Neural cell (in vitro differentiated cells): ENCODE measurements at regions not wholly inside any gene's neighbourhood (a gene's known extent, or its start where the extent isn't known, plus 50 kb on each side); places are given as distances from the start of the nearest gene placed in this dataset.

Experiments
- H2AFZ ChIP-seq: fragments of 200-600, 300-800 bp; sonication (generic), shearing (Covaris generic); 2 replicates; pipeline ENCODE4 v1.6.0; 2014; ENCODE audit warnings: low read depth, mild to moderate bottlenecking, antibody characterized with exemption, low read length, moderate library complexity
- H3F3A ChIP-seq: fragments of 200-600 bp; shearing (Covaris generic); 2 replicates; pipeline ENCODE4 v1.6.1; 2016; ENCODE audit warnings: mild to moderate bottlenecking, moderate library complexity, mixed read lengths, antibody characterized with exemption, low read length; ENCODE audit not compliant: insufficient read depth, poor library complexity, severe bottlenecking
- H3K27ac ChIP-seq: fragments of 200-600, 300-800 bp; sonication (generic), shearing (Covaris generic); 2 replicates; pipeline ENCODE4 v1.5.1; 2014; ENCODE audit warnings: mild to moderate bottlenecking, low read length, moderate library complexity
- H3K27me3 ChIP-seq: fragments of 300-800, 200-600 bp; sonication (generic), shearing (Covaris generic); 2 replicates; pipeline ENCODE4 v1.6.0; 2014; ENCODE audit warnings: mild to moderate bottlenecking, low read depth, low read length, moderate library complexity; ENCODE audit not compliant: insufficient read depth
- H3K36me3 ChIP-seq: fragments of 300-800, 200-600 bp; sonication (generic), shearing (Covaris generic); 2 replicates; pipeline ENCODE4 v1.5.1; 2014; ENCODE audit warnings: mild to moderate bottlenecking, antibody characterized with exemption, low read length, moderate library complexity; ENCODE audit not compliant: insufficient read depth
- H3K4me2 ChIP-seq: fragments of 300-800, 200-600 bp; sonication (generic), shearing (Covaris generic); 2 replicates; pipeline ENCODE4 v1.6.0; 2014; ENCODE audit warnings: mild to moderate bottlenecking, low read length
- H3K4me3 ChIP-seq: fragments of 300-800, 200-600 bp; sonication (generic), shearing (Covaris generic); 2 replicates; pipeline ENCODE4 v1.5.1; 2014; ENCODE audit warnings: mild to moderate bottlenecking, low read length, moderate library complexity
- H3K79me2 ChIP-seq: fragments of 200-600 bp; shearing (Covaris generic); replicated peaks from 2 replicates; pipeline ENCODE4 v1.6.0; 2014; ENCODE audit warnings: mild to moderate bottlenecking, low read length, moderate library complexity; ENCODE audit not compliant: insufficient read depth
- H3K9ac ChIP-seq: fragments of 300-800, 200-600 bp; sonication (generic), shearing (Covaris generic); 2 replicates; pipeline ENCODE4 v1.6.1; 2016; ENCODE audit warnings: mild to moderate bottlenecking, low read length, mixed read lengths
- H3K9me2 ChIP-seq: fragments of 200-600 bp; shearing (Covaris generic); 2 replicates; pipeline ENCODE4 v1.6.1; 2016; ENCODE audit warnings: mild to moderate bottlenecking, low read length, mixed read lengths; ENCODE audit not compliant: insufficient read depth
- H3K9me3 ChIP-seq: fragments of 200-600, 300-800 bp; sonication (generic), shearing (Covaris generic); 2 replicates; pipeline ENCODE4 v1.6.1; 2016; ENCODE audit warnings: mild to moderate bottlenecking, mixed run types, low read length, moderate library complexity, mixed read lengths
- H4K20me1 ChIP-seq: fragments of 200-600 bp; shearing (Covaris generic); 2 replicates; pipeline ENCODE4 v1.6.1; 2016; ENCODE audit warnings: mild to moderate bottlenecking, mixed run types; ENCODE audit not compliant: insufficient read depth
- EP300 ChIP-seq: fragments of 450-650 bp; conservative IDR thresholded peaks from 2 replicates; pipeline ENCODE4 v1.6.1; 2014; ENCODE audit warnings: antibody characterized with exemption, mild to moderate bottlenecking, moderate library complexity; ENCODE audit not compliant: poor library complexity, severe bottlenecking
- EZH2 ChIP-seq: fragments of 200-600, 300-800 bp; shearing (Covaris generic), sonication (generic); IDR thresholded peaks from 2 replicates; pipeline ENCODE4 v1.6.1; 2014; ENCODE audit warnings: antibody characterized with exemption, low read length, borderline replicate concordance, mild to moderate bottlenecking; ENCODE audit not compliant: insufficient read depth, poor library complexity, severe bottlenecking
- MXI1 ChIP-seq: fragments of 450-650 bp; conservative IDR thresholded peaks from 2 replicates; pipeline ENCODE4 v1.6.1; 2014; ENCODE audit warnings: antibody characterized with exemption, mild to moderate bottlenecking; ENCODE audit not compliant: poor library complexity, severe bottlenecking
- POLR2AphosphoS5 ChIP-seq: IDR thresholded peaks from 2 replicates; pipeline ENCODE4 v1.6.1; 2012
- RAD21 ChIP-seq: fragments of 450-650 bp; conservative IDR thresholded peaks from 2 replicates; pipeline ENCODE4 v1.6.1; 2014; ENCODE audit warnings: antibody characterized with exemption, mild to moderate bottlenecking, moderate library complexity
- REST ChIP-seq: IDR thresholded peaks from 2 replicates; pipeline ENCODE4 v1.6.1; 2012; ENCODE audit warnings: borderline replicate concordance
- SMC3 ChIP-seq: fragments of 450-650 bp; conservative IDR thresholded peaks from 2 replicates; pipeline ENCODE4 v1.6.1; 2014; ENCODE audit warnings: antibody characterized with exemption, mild to moderate bottlenecking, moderate library complexity; ENCODE audit not compliant: poor library complexity
- TAF1 ChIP-seq: IDR thresholded peaks from 2 replicates; pipeline ENCODE4 v1.6.1; 2012; ENCODE audit warnings: low read depth
- TF ChIP-seq, protein P1 (sequence below): fragments of 450-650 bp; IDR thresholded peaks from 2 replicates; pipeline ENCODE4 v1.5.1; 2014; ENCODE audit warnings: antibody characterized with exemption, mild to moderate bottlenecking, moderate library complexity; ENCODE audit not compliant: poor library complexity, severe bottlenecking

DNA sequence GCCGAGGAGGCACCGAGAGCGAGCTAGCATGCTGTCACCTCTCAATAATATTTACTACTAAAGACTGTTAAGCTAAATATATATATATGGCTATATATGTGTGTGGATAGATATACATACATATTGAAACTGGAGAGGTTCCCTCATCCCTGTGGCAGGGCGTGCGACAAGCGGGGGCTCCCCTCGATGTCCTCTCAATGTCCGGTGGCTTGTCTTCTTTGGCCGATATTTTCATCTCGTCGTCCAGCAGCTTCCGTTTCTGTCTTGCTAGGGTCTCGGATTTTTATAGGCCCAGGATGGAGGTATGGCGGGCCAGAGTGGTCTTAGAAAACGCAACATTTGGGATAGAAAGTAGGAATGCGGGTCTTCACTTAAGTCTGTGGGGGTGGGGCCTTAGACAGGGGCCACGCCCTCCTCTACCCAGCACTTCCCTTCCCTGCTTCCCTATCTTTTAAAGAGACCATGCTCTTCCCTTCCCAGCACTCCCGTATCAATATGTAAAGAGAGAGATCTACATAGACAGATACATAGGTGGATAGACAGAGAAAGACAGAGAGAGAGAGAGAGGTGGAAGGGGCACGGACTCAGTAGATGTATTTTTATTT is 866.8 kb downstream of the DSC3 start:
- H3K9me2 ChIP-seq = no peaks in the 10 kb centered on the region
- no peak overlapping the region for H3K4me3 ChIP-seq
- no peak overlapping the region for H3K9ac ChIP-seq
- TF ChIP-seq TAF1 = no peak
- no peak for TF ChIP-seq RAD21
- TF ChIP-seq SMC3 = no peak
- TF ChIP-seq EP300 = no peak
- TF ChIP-seq MXI1 = no peak
- TF ChIP-seq, protein P1, sequence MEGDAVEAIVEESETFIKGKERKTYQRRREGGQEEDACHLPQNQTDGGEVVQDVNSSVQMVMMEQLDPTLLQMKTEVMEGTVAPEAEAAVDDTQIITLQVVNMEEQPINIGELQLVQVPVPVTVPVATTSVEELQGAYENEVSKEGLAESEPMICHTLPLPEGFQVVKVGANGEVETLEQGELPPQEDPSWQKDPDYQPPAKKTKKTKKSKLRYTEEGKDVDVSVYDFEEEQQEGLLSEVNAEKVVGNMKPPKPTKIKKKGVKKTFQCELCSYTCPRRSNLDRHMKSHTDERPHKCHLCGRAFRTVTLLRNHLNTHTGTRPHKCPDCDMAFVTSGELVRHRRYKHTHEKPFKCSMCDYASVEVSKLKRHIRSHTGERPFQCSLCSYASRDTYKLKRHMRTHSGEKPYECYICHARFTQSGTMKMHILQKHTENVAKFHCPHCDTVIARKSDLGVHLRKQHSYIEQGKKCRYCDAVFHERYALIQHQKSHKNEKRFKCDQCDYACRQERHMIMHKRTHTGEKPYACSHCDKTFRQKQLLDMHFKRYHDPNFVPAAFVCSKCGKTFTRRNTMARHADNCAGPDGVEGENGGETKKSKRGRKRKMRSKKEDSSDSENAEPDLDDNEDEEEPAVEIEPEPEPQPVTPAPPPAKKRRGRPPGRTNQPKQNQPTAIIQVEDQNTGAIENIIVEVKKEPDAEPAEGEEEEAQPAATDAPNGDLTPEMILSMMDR = no peak
- no peak for TF ChIP-seq REST
- no peak for TF ChIP-seq POLR2AphosphoS5
- TF ChIP-seq EZH2 = no peak
- H4K20me1 ChIP-seq = no peaks in the 10 kb centered on the region
- H3K36me3 ChIP-seq = no peaks in the 10 kb centered on the region
- H3K4me2 ChIP-seq = no peak overlapping the region
- H3K79me2 ChIP-seq = no peaks in the 10 kb centered on the region
- no peaks in the 10 kb centered on the region for H3F3A ChIP-seq
- no peak overlapping the region for H3K27ac ChIP-seq
- no peak overlapping the region for H2AFZ ChIP-seq
- H3K9me3 ChIP-seq = no peaks in the 10 kb centered on the region
- H3K27me3 ChIP-seq = no peaks in the 10 kb centered on the region

DNA sequence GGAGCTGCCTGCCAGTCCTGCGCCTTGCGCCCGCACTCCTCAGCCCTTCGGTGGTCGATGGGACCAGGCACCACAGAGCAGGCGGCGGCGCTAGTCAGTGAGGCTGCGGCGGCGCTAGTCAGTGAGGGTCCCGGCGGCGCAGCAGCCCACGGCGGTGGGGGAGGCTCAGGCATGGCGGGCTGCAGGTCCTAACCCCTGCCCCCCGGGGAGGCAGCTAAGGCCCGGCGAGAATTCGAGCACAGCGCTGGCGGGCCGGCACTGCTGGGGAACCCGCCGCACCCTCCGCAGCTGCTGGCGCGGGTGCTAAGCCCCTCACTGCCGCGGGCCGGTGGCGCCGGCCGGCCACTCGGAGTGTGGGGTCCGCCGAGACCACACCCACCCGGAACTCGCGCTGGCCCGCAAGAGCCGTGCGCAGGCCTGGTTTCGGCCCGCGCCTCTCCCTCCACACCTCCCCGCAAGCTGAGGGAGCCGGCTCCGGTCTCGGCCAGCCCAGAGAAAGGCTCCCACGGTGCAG is 867.4 kb downstream of the DSC3 start:
- Histone ChIP-seq H3K79me2 (no peaks in the 10 kb centered on the region), H3K4me2 (no peak overlapping the region), H3K36me3 (no peaks in the 10 kb centered on the region), H3K9ac (no peak overlapping the region), H3K4me3 (no peak overlapping the region), H3K27me3 (no peaks in the 10 kb centered on the region), H3F3A (no peaks in the 10 kb centered on the region), H3K9me2 (no peaks in the 10 kb centered on the region), H4K20me1 (no peaks in the 10 kb centered on the region), H2AFZ (no peak overlapping the region), H3K27ac (no peak overlapping the region), H3K9me3 (no peaks in the 10 kb centered on the region)
- TF ChIP-seq RAD21 = no peak
- TF ChIP-seq, protein P1 = no peak
- TF ChIP-seq SMC3 = no peak
- TF ChIP-seq EP300 = no peak
- no peak for TF ChIP-seq EZH2
- no peak for TF ChIP-seq TAF1
- TF ChIP-seq POLR2AphosphoS5 = no peak
- TF ChIP-seq MXI1 = no peak
- TF ChIP-seq REST = no peak
